Smooth muscle cell (in vitro differentiated cells): ENCODE measurements at regions not wholly inside any gene's neighbourhood (a gene's known extent, or its start where the extent isn't known, plus 50 kb on each side); places are given as distances from the start of the nearest gene placed in this dataset.

Source experiments
- DNase-seq: peaks from one replicate; lab custom pipeline; 2025; ENCODE audit not compliant: unreplicated experiment; lab: John Stamatoyannopoulos, UW
- H2AFZ ChIP-seq: fragments of 200-600 bp; sonication (generic); 2 replicates; pipeline ENCODE4 v1.6.0; 2016; ENCODE audit warnings: antibody characterized with exemption, low read depth, mild to moderate bottlenecking
- H3F3A ChIP-seq: fragments of 200-600 bp; sonication (generic); 2 replicates; pipeline ENCODE4 v1.6.0; 2017; ENCODE audit warnings: antibody characterized with exemption, low read depth
- H3K27ac ChIP-seq: fragments of 200-600 bp; sonication (generic); 2 replicates; pipeline ENCODE4 v1.5.1; 2016; ENCODE audit warnings: low read depth, mild to moderate bottlenecking
- H3K27me3 ChIP-seq: fragments of 200-600 bp; sonication (generic); 2 replicates; pipeline ENCODE4 v1.6.1; 2016; ENCODE audit warnings: low read depth, mild to moderate bottlenecking
- H3K36me3 ChIP-seq: fragments of 200-600 bp; sonication (generic); 2 replicates; pipeline ENCODE4 v1.5.1; 2016; ENCODE audit warnings: low read depth
- H3K4me1 ChIP-seq: fragments of 200-600 bp; sonication (generic); 2 replicates; pipeline ENCODE4 v1.5.1; 2016; ENCODE audit warnings: low read depth
- H3K4me2 ChIP-seq: fragments of 200-600 bp; sonication (generic); 2 replicates; pipeline ENCODE4 v1.6.0; 2016; ENCODE audit warnings: mild to moderate bottlenecking
- H3K4me3 ChIP-seq: fragments of 200-600 bp; sonication (generic); 2 replicates; pipeline ENCODE4 v1.5.1; 2016; ENCODE audit warnings: mild to moderate bottlenecking
- H3K79me2 ChIP-seq: fragments of 200-600 bp; sonication (generic); 2 replicates; pipeline ENCODE4 v1.6.0; 2016; ENCODE audit warnings: low read depth, mild to moderate bottlenecking
- H3K9ac ChIP-seq: fragments of 200-600 bp; sonication (generic); 2 replicates; pipeline ENCODE4 v1.6.0; 2016; ENCODE audit warnings: low read depth
- H3K9me3 ChIP-seq: fragments of 200-600 bp; sonication (generic); replicated peaks from 2 replicates; pipeline ENCODE4 v1.5.1; 2016; ENCODE audit warnings: low read depth
- H4K20me1 ChIP-seq: fragments of 200-600 bp; sonication (generic); 2 replicates; pipeline ENCODE4 v1.6.0; 2016; ENCODE audit warnings: low read depth
- WGBS: methylation state at CpG from one replicate; pipeline ENCODE4 v1.1.7; 2016; ENCODE audit warnings: low lambda C conversion rate; 5-methylcytosine and 5-hydroxymethylcytosine counted together
- TF ChIP-seq, protein P1 (sequence below): fragments of 200-600 bp; sonication (generic); IDR thresholded peaks from 2 replicates; pipeline ENCODE4 v1.5.1; 2017; ENCODE audit warnings: borderline replicate concordance, mild to moderate bottlenecking, antibody characterized with exemption; ENCODE audit not compliant: insufficient read depth, poor library complexity, severe bottlenecking

DNA sequence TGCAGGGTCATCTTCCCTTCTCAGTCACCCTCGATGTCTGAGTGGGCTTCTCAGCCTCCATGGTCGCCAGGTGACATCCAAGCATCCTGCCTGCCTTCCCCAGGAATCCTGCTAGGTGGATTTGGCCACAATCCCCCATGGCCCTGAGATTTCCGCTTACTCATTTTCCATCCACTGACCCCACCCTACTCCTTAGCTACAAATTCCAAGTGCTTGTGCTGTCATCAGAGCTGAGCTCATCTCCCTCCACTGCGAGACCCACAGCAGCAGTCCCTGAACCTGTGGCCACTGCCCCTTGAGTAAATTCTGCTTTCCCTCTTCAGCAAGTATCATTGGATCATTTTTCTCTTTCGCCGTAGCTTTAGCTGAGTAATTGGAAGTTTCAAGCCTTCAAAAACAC is 90.5 kb upstream of the ANKRD10 start:
- no peaks in the 10 kb centered on the region for H3K27me3 ChIP-seq
- H4K20me1 ChIP-seq: no peaks in the 10 kb centered on the region
- no peaks in the 10 kb centered on the region for H3K4me1 ChIP-seq
- no peaks in the 10 kb centered on the region for H3K79me2 ChIP-seq
- H3K4me3 ChIP-seq: no peak overlapping the region
- no peak overlapping the region for H3K27ac ChIP-seq
- peaks cover 8% of the 10 kb centered on the region for H3F3A ChIP-seq
- no peak overlapping the region for H3K4me2 ChIP-seq
- H3K9me3 ChIP-seq: no peaks in the 10 kb centered on the region
- TF ChIP-seq, protein P1, sequence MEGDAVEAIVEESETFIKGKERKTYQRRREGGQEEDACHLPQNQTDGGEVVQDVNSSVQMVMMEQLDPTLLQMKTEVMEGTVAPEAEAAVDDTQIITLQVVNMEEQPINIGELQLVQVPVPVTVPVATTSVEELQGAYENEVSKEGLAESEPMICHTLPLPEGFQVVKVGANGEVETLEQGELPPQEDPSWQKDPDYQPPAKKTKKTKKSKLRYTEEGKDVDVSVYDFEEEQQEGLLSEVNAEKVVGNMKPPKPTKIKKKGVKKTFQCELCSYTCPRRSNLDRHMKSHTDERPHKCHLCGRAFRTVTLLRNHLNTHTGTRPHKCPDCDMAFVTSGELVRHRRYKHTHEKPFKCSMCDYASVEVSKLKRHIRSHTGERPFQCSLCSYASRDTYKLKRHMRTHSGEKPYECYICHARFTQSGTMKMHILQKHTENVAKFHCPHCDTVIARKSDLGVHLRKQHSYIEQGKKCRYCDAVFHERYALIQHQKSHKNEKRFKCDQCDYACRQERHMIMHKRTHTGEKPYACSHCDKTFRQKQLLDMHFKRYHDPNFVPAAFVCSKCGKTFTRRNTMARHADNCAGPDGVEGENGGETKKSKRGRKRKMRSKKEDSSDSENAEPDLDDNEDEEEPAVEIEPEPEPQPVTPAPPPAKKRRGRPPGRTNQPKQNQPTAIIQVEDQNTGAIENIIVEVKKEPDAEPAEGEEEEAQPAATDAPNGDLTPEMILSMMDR: no peak
- no peak for DNase-seq
- no peaks in the 10 kb centered on the region for H3K36me3 ChIP-seq
- H2AFZ ChIP-seq: no peak overlapping the region
- 87% methylated on average over 6 of the region's 6 CpGs for WGBS
- no peak overlapping the region for H3K9ac ChIP-seq

DNA sequence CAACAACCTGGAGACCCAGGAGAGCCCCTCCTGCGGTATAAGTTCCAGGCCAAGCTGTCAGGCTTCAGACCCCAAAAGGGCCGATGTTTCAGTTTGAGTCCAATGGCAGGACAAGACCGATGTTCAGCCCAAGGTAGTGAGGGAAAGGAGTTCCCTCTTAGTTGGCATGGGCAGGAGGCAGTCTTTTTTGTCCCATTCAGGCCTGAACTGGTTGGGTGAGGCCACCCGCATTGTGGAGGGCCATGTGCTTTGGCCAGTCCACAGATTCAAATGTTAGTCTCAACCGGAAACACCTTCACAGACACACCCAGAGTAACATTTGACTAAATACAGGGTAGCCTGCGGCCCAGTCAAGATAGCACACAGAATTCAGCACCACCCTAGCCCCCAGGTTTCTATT is 89.6 kb upstream of the ANKRD10 start:
- H2AFZ ChIP-seq: no peak overlapping the region
- no peaks in the 10 kb centered on the region for H3K27me3 ChIP-seq
- TF ChIP-seq, protein P1: no peak
- no peak overlapping the region for H3K9ac ChIP-seq
- H3K36me3 ChIP-seq: no peaks in the 10 kb centered on the region
- peaks cover 8% of the 10 kb centered on the region for H3F3A ChIP-seq
- H3K27ac ChIP-seq: no peak overlapping the region
- DNase-seq: no peak
- no peaks in the 10 kb centered on the region for H4K20me1 ChIP-seq
- H3K9me3 ChIP-seq: no peaks in the 10 kb centered on the region
- no peaks in the 10 kb centered on the region for H3K4me1 ChIP-seq
- H3K79me2 ChIP-seq: no peaks in the 10 kb centered on the region
- H3K4me2 ChIP-seq: no peak overlapping the region
- WGBS: 79% methylated on average over 6 of the region's 6 CpGs
- H3K4me3 ChIP-seq: no peak overlapping the region

DNA sequence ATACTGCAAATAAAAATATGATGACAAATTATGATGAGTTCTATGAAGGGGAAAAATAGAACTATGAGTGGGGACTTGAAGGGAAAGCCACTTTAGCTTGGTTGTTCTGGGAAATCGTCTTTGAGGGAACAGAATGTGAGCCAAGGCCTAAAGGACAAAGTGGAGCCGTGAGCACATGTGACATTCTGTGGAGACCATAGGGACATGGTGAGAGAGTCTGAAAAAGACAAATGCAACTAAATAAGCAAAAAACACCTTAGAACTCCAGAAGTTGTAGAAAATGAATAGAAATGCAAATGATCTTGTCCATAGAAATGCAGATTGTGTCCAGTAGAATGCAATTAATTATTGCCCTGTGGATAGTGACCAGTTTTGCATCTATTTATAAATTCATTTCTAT is 86.8 kb upstream of the ANKRD10 start:
- Histone ChIP-seq H3F3A (no peaks in the 10 kb centered on the region), H3K4me2 (no peak overlapping the region), H3K4me3 (no peak overlapping the region), H3K9ac (no peak overlapping the region), H3K9me3 (no peaks in the 10 kb centered on the region), H3K4me1 (no peaks in the 10 kb centered on the region), H2AFZ (no peak overlapping the region), H3K36me3 (no peaks in the 10 kb centered on the region), H3K27me3 (peaks cover 6% of the 10 kb centered on the region), H3K27ac (no peak overlapping the region), H4K20me1 (no peaks in the 10 kb centered on the region), H3K79me2 (no peaks in the 10 kb centered on the region)
- WGBS: 92% methylated on average over 2 of the region's 2 CpGs
- DNase-seq: no peak
- TF ChIP-seq, protein P1: no peak

DNA sequence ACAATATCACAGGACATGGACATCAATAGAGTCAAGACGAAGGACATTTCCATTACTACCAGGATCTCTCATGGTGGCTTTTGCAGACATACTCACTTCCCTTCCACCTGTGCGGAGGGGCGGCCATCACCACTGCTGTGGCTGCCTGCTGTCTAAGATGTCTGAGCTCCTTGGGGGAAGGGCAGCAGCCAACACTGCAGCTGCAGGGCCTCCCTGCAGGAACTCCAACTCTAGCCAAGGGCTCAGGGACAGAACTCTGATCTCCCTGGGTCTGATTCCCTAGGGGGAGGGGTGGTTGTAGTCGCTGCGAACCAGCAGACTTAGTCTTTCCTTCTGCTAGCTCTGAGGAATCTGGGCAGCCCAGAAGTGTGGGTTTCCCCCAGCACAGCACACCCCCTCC is 78.9 kb upstream of the ANKRD10 start:
- WGBS: 84% methylated on average over 5 of the region's 5 CpGs
- H3F3A ChIP-seq: no peaks in the 10 kb centered on the region
- no peak overlapping the region for H3K4me2 ChIP-seq
- H3K4me1 ChIP-seq: no peaks in the 10 kb centered on the region
- no peak overlapping the region for H2AFZ ChIP-seq
- no peak overlapping the region for H3K9ac ChIP-seq
- no peaks in the 10 kb centered on the region for H3K36me3 ChIP-seq
- no peak overlapping the region for H3K27ac ChIP-seq
- no peak for DNase-seq
- H3K79me2 ChIP-seq: no peaks in the 10 kb centered on the region
- H3K4me3 ChIP-seq: no peak overlapping the region
- TF ChIP-seq, protein P1: no peak
- H3K27me3 ChIP-seq: peaks cover 6% of the 10 kb centered on the region
- no peaks in the 10 kb centered on the region for H3K9me3 ChIP-seq
- no peaks in the 10 kb centered on the region for H4K20me1 ChIP-seq
